GM19438 (cell line): ENCODE measurements at regions not wholly inside any gene's neighbourhood (a gene's known extent, or its start where the extent isn't known, plus 50 kb on each side); places are given as distances from the start of the nearest gene placed in this dataset.

ENCODE experiments used
- ATAC-seq: cut with Tn5 transposase; IDR thresholded peaks from one replicate; pipeline ENCODE4 v1.9.1; 2021; ENCODE audit warnings: low read depth; ENCODE audit not compliant: unreplicated experiment

- no peak for ATAC-seq
Observed at GRCh38 chr5:74250304-74251102, 390.0 kb downstream of the ENC1 start.

- ATAC-seq: no peak
Observed at GRCh38 chr5:74248576-74248975, 392.0 kb downstream of the ENC1 start.

- no peak for ATAC-seq
Observed at GRCh38 chr5:74244406-74244805, 396.1 kb downstream of the ENC1 start.

GRCh38 chr5:74243634-74244033 lies 396.9 kb downstream of the ENC1 start:
- ATAC-seq: no peak

GRCh38 chr5:74242516-74242915 lies 398.0 kb downstream of the ENC1 start:
- ATAC-seq: no peak

- ATAC-seq: no peak
Observed at GRCh38 chr5:74241751-74242140, 398.8 kb downstream of the ENC1 start.

- no peak for ATAC-seq
Observed at GRCh38 chr5:74240783-74241750, 399.5 kb downstream of the ENC1 start.

- no peak for ATAC-seq
Observed at GRCh38 chr5:74239261-74239660, 401.3 kb downstream of the ENC1 start.

- ATAC-seq: no peak
Observed at GRCh38 chr5:74237571-74238145, 402.9 kb downstream of the ENC1 start.

GRCh38 chr5:74235552-74235951 lies 405.0 kb downstream of the ENC1 start:
- ATAC-seq: no peak

GRCh38 chr5:74233571-74233970 lies 407.0 kb downstream of the ENC1 start:
- no peak for ATAC-seq

GRCh38 chr5:74233091-74233490 lies 407.4 kb downstream of the ENC1 start:
- no peak for ATAC-seq

GRCh38 chr5:74232276-74232675 lies 408.3 kb downstream of the ENC1 start:
- no peak for ATAC-seq

- ATAC-seq: no peak
Observed at GRCh38 chr5:74231697-74232096, 408.8 kb downstream of the ENC1 start.

- no peak for ATAC-seq
Observed at GRCh38 chr5:74226716-74227485, 413.6 kb downstream of the ENC1 start.

- no peak for ATAC-seq
Observed at GRCh38 chr5:74225587-74225986, 414.9 kb downstream of the ENC1 start.

GRCh38 chr5:74224331-74224730 lies 416.2 kb downstream of the ENC1 start:
- ATAC-seq: no peak

GRCh38 chr5:74222806-74223205 lies 417.7 kb downstream of the ENC1 start:
- ATAC-seq: no peak

GRCh38 chr5:74221413-74221812 lies 419.1 kb downstream of the ENC1 start:
- ATAC-seq: no peak

- no peak for ATAC-seq
Observed at GRCh38 chr5:74216012-74216411, 424.5 kb downstream of the ENC1 start.
